ENCODE measurements at regions not wholly inside any gene's neighbourhood (a gene's known extent, or its start where the extent isn't known, plus 50 kb on each side); places are given as distances from the start of the nearest gene placed in this dataset.

DNA sequence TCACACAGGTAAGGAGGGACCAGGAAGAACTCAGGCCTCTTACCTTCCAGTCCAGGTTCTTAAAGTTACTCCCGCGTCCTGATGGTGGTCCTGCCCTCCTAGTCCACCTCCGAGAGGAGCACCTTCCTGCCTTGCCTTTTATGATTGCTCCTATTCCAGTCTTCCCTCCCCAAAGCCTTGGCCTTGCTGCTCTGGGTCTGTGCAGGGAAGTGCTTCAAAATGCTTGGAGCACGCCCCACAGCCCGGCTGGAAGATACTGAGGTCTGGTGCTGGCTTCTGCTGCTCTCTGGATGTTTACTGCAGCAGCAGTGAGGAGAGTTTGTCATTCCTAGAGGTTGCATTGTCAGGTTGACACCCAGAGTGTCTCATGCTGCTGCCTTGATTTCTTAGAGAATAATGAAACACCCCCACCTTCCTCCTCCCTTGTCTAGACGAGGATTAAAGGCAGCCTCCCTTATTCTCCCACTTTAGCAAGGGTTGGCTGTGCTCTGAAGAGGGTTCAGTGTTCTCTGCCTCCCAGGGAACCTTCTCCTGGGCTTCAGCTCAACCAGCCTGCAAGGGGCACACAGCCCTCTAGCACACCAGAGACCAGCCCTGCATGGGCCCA is 142.2 kb upstream of the CACNA1E start:
- no peak for ATAC-seq

DNA sequence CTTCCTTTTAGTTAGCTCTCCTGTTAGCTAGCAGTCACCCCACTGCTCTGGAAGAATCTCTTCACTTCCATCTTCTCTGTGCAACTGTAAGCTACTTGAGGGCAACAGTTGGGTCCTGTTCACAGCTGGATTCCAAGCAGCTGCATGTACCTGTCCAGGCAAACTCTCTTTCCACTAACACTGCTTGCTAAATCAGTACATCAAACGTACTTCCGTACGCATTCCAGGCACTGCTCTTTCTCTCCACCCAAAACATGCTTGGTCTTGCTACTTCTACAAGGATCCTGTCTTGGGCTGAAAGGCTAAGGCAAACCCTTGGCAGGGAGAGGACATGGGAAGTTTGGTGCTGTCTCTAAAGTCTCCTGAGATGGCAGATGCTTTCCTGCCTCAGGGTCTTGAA is 139.2 kb upstream of the CACNA1E start:
- ATAC-seq, result no peak

DNA sequence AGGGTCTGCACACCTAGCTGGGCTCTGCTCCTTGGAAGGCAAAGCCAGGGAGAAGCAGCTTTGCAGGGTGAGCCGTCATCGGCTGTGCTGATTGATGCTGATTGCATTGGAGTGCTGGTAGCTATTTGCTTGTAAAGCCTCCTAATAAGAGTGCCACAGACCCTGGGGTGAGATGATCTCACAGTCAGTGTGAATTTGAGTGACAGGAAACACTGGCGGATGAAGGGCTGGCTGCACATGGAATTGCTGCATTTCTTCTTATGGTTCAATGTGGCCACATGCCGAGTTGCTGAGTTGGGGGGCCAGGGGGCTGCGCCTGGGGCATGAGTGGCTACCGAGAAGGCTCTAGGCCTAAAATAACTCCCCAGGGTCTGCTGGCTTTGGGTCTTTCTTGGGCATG is 138.2 kb upstream of the CACNA1E start:
- no peak for ATAC-seq

DNA sequence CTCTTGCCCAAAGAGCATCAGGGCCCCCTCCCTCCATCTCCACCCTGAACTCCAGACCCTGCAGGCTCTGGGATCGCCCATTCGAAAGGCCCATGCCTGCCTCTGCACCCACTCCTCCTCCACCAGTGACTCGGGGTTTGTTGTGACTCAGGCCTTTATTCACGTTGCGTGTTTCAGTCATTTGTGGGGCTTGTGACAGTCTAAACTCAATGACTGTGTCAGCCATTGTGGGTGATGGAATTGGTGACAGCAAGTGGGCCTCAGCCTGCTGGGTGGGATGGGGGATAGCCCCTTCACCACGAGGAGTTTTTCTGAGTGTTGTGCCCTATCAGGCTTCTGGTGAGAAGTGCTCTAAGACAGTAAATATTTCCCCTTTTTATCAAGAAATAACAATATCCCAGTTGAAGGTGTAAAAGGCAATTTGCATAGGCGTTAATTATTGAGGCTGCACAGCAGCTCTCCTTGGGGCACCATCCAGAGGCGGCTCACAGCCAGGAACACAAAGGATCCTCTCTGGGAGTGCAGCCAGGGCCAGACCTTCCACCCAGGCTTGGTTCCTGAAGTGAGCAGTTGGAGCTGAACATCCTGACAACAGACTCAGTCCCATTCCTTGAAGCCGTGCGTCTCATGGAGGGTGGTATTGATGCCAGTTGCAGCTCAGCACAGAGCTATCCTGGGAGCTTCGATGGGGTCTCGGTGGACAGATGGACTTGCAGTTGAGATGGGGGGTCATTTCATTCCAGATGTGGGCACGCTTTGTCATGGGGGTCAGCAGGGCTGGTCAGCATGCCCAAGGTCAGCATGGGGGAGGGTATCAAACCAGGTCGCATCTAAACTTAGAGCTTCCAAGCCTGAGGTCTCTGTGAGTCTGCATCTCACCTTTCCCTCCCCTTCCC is 135.6 kb upstream of the CACNA1E start:
- ATAC-seq, result no peak

DNA sequence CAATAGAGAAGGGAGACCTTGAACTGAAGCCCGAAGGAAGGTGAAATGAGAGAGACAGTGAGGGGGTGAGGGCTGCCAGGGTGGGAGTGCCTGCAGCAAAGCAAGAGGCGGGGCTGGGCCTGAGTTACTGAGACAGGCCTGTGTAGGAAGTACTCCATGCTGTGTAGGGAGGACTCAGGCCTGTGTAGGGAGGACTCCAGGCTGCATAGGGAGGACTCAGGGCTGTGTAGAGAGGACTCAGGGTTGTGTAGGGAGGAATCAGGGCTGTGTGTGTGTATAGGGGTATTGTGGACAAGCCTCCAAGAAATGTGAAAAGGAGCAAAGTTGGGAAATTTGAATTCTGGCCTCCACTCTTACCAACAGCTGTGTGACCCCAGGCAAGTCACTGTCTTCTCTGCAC is 133.8 kb upstream of the CACNA1E start:
- ATAC-seq, result no peak

DNA sequence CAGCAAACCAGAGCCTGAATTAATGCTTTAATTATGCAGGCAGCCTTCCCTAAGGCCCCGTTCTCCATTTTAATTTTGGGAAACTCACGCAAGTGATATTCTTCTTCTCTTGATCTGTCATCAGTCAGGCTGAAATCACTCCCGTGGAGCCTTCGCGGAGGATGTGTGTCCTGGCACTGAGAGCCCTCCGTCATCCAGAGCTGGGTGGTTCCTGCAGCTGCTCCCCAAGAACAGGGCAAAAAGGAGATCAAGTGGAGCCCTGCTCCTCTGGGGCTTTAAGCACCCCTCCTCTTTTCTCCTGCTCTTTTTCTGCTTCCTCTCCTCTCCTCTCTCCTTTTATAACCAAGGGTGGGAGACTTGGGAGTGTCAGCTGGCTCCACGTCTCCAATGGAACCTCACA is 133.2 kb upstream of the CACNA1E start:
- no peak for ATAC-seq

DNA sequence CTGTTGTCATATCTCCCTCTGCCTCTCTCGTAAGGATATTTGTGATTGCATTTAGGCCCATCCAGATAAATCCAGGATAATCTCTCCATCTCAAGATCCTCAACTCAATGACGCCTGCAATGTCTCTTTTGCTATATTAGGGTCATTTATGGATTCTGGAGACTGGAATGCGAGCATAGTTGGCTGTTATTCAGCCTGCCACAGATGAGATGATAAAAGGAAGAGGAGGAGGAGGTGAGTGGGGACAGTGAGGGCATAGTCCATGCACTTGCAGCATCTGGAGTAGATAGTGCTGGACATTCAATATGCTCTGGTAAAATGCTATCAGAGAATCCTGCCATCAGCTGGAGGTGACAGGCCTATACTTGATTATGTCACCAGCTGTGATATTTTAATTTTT is 131.6 kb upstream of the CACNA1E start:
- no peak for ATAC-seq

DNA sequence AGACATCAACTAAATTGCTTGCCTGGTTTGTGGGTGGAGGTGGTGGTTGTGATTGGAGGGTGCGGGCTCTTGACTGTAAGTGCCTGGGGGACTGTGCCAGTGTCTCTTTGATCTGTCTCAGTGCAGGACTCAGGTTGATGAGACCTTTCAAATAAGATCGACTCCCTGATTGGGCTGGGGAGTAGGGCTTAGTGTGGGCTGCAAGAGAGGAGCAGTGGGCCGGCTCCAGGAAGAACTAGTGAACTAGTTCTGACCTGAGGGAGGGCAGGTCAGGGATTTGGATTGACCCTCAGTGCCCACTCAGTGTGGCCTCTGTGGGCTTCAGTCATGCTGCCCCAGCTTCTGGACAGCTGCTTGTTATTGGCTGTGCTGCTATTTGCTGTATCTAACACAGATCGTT is 130.6 kb upstream of the CACNA1E start:
- no peak for ATAC-seq

DNA sequence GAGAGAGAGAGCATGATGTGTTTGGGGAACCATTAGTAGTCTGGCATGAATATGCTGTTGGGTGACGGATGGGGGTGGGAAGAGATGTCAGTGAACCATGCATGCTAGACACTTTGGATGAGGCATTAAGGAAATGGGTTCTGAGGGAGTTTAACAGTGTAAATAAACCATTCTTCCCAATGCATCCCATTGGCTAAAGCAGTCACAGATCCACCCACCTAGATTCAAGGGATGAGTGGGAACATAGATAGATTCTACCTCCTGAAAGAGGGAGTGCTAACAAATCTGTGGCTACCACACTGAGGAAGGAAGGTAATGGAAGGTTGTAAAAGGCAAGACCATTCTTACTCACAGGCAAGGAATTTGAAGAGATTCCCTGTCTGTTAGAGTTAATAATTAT is 129.8 kb upstream of the CACNA1E start:
- no peak for ATAC-seq

DNA sequence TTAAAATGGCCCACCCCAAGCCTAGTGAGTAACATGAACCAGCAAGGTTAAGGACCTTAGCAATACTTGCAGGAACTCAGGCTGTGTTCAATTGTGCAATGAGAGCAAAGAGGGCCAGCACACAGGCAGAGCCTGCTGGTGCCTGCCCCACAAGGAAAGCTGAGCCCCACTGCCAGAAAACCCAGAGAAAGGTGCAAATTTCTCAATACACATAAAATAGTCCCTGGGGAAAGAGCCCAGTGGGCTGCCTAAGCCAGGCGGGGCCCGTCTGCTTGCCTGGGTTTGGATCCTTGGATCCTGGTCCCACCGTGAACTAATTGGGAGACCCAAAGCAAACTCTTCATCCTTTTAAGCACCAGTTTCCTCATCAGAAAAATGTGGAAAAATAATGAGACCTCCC is 128.5 kb upstream of the CACNA1E start:
- no peak for ATAC-seq

DNA sequence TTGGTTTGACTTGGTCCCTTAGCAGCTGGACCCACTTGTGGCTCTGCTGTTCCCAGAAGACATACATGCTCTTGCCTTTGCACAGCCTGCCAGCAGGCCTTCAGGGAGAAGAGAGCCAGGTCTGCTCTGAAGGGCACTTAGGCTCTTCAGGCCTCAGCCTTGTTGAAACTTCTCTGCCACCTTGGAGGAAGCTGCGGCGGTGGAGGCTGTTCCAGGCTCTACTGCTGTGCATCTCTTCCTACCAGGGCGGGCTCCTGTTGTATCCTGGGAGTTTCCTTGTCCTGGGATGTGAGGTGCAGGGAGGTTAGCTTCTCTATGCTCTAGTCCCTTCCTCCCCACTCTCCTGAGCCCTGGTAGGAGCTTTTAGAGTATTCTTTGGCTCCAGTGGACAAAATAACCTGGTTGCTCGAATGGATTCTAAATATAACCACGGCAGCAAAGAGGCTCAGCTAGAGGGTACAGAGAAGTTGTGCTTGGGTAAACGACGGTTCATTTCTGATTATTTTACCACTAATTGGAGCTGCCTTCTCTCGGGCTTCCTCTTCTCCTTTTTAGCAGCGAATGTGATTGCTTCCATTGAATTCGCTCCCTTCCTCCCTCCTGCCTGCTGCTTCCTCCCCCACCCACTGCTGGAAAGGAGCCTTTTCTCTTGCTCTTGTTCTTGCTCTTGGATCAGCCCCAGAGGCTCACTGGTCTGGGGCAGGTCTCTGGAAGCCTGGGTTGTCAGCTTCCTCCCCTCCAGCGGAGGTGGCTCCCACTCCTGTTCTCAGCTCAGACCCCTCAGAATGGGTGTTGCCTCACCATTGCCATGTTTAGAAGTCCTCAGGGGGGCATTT is 126.6 kb upstream of the CACNA1E start:
- ATAC-seq, result no peak

DNA sequence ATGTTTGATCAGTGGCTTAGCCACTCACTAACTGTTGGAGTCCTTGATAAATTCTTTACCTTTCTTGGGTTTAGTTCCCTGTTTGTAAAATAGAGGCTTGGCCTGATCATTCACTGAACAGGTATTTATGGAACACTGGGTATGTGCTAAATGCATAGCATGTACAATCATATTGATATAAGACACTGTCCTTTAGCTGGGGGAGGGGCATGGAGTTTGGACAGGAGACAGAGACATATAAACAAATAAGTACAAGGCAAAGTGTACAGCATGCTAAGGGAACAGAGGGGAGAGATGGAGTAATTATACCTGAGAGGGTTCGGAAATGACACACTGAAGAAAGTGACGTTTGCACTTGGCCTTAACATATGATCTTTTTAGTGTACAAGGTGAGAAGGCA is 124.3 kb upstream of the CACNA1E start:
- ATAC-seq, result no peak

DNA sequence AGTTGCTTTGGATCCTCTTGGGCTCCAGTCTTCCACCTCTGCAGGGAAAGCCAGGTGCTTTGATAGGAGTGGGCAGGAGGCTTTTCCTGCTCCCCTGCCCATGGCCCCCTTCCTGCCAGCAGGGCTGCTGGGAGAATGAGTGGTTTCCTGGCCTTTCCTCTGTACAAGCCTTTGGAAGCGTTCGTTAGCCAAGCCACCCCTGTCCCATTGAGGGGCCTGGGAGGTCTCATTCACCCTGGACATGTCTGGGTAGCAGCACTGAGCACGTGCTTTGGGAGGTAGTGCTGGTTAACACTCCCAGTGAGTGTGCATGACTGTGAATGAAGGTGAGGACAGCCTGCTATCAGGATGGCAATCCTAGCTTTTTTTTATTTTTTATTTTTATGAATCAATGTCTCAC is 118.5 kb upstream of the CACNA1E start:
- ATAC-seq, result no peak

DNA sequence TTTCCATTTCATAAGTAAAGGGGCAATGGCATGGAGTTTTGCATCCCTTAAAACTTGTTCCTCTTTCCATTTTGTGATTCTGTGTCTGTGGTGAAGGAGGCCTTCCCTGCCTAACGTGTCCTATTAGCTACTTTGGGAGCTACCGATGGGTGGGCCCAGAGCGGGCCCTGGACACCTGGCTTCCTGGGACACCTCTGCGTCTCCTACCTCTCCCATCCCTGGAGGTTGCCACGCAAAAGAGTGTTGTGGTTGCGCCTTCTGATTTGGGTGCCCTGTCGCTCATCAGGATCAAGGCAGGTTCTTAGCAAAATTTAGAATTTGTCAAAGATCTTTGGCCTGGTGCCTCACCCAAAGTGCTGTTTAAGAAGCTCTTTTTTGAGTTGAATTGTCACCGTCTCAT is 116.4 kb upstream of the CACNA1E start:
- no peak for ATAC-seq

DNA sequence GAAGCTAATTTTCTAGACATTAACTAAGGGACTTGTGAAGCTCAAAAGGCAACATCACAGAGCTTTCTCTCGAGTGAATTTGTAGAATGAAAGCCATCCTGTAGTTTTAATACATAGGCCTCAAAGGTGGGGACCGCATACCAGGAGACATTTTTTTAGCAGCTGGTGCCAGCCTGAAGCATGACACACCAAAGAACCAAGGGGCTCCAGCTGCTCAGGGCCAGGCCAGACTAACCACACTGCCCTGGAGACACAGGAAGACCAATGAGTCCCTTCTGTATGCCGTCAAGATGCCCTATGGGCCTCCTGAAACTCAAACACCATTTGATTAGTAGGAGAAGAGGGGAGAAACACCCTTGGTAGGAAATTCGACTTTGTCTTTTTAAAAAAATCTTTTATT is 113.9 kb upstream of the CACNA1E start:
- no peak for ATAC-seq

DNA sequence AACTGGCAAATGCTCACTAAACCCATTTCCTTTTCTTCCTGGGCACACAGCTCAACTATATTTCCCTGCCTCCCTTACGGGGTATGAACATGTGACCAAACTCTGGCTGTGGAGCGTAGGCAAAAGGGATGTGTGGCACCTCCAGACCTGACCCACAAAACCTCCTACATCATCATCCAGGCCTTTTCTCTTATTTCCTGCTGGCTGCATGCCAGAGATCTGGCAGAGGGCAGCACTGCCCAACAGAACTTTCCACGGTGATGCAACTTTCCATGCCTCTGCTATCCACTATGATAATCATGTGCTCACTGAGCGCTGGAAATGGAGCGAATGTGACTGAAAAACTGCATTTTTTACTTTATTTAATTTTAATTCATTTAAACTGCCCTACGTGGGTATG is 99.6 kb upstream of the CACNA1E start:
- ATAC-seq, result no peak

DNA sequence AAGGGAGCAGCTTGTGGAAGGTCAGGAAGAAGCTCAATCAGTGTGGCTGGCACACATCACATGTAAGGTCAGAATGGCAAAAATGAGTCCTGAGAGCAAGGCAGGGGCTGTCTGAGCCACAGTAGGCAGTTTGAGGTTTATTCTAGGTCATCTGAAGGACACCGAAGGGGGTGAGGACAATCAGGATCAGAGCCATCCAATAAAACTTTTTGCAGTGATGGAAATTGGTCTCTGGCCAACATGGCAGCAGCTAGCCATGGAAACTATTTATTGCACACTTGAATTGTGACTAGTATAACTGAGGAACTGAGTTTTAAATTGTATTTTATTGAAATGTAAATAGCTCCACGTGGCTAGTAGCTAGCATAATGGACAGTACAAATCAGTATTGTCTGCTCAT is 97.0 kb upstream of the CACNA1E start:
- no peak for ATAC-seq

DNA sequence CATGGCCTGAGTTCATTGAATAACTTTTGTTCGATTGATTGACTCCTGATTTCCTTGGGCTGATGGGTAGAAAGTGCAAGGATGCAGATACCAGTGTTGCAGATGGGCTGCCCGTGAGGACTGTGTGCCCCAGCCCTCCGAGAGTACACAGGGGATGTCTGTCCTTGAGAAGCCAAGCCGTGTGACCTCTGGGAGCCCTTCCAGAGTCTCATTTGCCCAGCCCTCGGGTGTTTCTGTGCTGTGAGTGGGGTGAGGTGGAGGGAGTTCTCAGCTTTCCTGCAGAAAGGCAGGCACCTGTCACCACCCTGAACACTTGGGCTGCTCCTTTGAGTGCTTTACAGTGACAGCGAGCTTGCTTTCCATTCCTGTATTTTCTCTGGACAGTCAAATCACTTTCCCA is 96.4 kb upstream of the CACNA1E start:
- ATAC-seq, result no peak

DNA sequence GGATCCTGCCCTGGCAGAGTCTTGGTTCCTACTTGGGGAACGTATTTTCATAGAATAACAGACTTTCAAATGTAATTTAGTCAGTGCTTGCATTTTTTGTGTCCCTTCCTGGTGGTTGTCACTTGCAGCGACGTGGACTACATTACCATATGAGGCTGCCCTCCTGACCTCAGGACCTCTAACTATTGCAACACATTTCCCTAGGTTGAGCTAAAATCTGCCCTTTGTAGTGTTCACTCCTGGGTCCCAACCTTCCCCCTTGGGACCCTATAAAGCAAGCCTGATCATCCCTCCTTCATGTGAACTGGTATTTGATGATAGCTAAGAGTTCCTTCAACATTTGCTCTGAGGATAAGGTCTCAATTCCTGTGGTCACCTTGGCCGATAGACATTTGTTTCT is 95.6 kb upstream of the CACNA1E start:
- ATAC-seq, result no peak

DNA sequence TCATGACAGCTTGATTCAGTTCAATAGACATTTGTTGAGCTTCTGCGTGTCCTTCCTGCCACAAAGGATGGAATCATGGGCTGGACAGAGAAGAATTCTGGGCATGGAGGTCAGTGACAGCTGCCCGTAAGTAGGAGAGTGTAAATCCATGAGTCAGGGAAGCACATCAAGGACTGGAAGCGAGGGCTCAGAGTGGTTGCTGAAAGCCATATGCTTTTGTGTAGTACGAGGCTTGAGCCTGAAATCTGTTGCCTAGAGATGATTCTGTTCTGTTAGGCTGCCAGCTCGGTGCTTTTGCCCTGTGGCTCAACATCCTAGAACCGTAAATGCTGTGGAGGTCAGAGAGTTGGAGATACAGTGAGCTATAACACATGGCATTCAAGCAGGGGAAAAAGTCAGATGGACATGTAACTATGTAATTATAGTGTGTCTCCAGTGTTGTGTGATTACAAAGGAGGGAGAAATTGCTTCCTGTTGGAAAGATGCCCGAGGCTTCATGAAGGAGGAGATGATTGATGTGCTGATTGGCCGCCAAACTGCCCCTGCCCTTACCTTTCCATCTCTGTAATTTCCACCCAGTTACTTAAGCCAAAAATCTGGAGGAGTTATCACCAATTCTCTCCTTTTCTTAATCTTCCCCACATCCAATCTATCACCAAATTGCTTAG is 92.8 kb upstream of the CACNA1E start:
- ATAC-seq, result no peak

DNA sequence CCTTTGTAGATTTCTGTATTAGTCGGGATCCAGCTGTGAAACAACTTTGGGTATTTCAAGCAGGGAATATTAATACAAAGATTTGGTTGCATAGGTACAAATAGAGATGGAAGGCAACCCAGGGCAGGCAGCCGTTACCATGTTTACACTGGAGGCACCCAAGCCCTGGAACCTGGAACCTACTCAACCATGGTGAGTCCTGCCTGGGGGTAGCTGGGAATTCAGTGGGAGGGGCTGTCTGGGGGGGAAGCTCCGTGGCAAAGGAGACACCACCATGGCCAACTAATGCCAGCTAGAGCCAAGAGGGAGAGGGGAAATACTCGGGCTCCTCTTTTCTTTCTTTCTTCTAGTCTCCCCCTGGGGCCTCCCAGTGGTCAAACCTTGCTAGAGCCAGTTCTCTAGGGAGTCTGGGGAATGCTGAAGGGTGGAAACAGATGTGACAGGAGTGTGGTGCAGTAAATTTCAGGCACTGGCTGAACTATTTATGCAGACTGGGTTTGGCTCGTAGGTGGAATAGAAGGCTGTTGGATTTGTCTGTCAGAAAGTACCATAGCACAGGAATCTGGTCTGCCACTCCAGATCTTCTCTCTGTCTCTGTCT is 91.9 kb upstream of the CACNA1E start:
- ATAC-seq, result no peak

DNA sequence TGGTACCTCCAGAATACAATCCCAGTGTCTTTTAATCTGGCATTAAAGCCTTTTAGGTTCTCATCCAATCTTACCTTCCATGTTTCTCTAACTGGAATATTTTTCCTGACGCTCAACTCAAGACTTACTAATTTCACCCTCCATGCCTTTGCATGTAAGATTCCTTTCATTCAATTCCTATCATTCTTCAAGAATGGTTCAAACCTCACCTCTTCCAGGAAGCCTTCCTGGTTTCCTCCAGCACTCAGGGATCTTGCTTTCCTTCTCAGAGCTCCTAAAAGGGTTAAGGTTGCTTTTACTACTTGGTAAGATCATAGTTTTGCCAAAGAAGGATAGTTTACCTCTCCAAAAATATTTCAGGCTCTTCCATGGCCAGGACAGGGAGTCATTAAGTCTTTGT is 91.2 kb upstream of the CACNA1E start:
- no peak for ATAC-seq

All from activated CD4-positive, CD25-positive, alpha-beta regulatory T cell treated with anti-CD3 and anti-CD28 coated beads, Interleukin-2, amount 50 U/mL, for 24 hours (primary cell).